Effector memory CD8-positive, alpha-beta T cell (primary cell): ENCODE measurements at regions not wholly inside any gene's neighbourhood (a gene's known extent, or its start where the extent isn't known, plus 50 kb on each side); places are given as distances from the start of the nearest gene placed in this dataset.

Experiments
- ATAC-seq: fragments of 150-1000 bp; cut with Tn5 transposase; replicated peaks from 2 replicates; pipeline ENCODE4 v1.10.0; 2021; ENCODE audit warnings: mild to moderate bottlenecking, moderate library complexity
- DNase-seq, 3 experiments: peaks; one replicate each; pipeline ENCODE4 v3.0.0; 2021
- H3K27ac Mint-ChIP-seq, 2 donors: one replicate each; pipeline ENCODE4 v1.8.0; 2022; ENCODE audit warnings: mild to moderate bottlenecking in 2 of 2, mixed read lengths in 2 of 2, moderate library complexity in 2 of 2
- H3K27me3 Mint-ChIP-seq, 2 donors: one replicate each; pipeline ENCODE4 v1.8.0; 2022; ENCODE audit warnings: mixed read lengths in 2 of 2
- H3K36me3 Mint-ChIP-seq: one replicate; pipeline ENCODE4 v1.8.0; 2022; ENCODE audit warnings: mild to moderate bottlenecking, moderate library complexity, mixed read lengths; ENCODE audit not compliant: insufficient read depth
- H3K4me1 Mint-ChIP-seq, 2 donors: one replicate each; pipeline ENCODE4 v1.8.0; 2022; ENCODE audit warnings: low read depth in 2 of 2, mixed read lengths in 2 of 2
- H3K4me3 Mint-ChIP-seq, 2 donors: one replicate each; pipeline ENCODE4 v1.8.0; 2022; ENCODE audit warnings: mild to moderate bottlenecking in 2 of 2, mixed read lengths in 2 of 2, moderate library complexity in 2 of 2
- H3K9me3 Mint-ChIP-seq, 2 donors: one replicate each; pipeline ENCODE4 v1.8.0; 2022; ENCODE audit warnings: mixed read lengths in 2 of 2

- Mint-ChIP-seq H3K9me3 (peaks cover 0 to 5% of the 10 kb centered on the region in 2 donors), H3K27ac (no peak overlapping the region), H3K27me3 (no peaks in the 10 kb centered on the region), H3K4me3 (no peak overlapping the region), H3K4me1 (no peaks in the 10 kb centered on the region), H3K36me3 (no peaks in the 10 kb centered on the region)
- ATAC-seq (no peak), DNase-seq (no peak)
Observed at GRCh38 chr2:146997488-146997887, 847.3 kb upstream of the ACVR2A start.

GRCh38 chr2:146994246-146994645 is 850.6 kb upstream of the ACVR2A start:
- ATAC-seq (no peak), DNase-seq (no peak)
- H3K9me3 Mint-ChIP-seq = peaks cover 0 to 4% of the 10 kb centered on the region in 2 donors
- no peaks in the 10 kb centered on the region for H3K4me1 Mint-ChIP-seq
- no peak overlapping the region for H3K4me3 Mint-ChIP-seq
- no peak overlapping the region for H3K27ac Mint-ChIP-seq
- H3K27me3 Mint-ChIP-seq = no peaks in the 10 kb centered on the region
- no peaks in the 10 kb centered on the region for H3K36me3 Mint-ChIP-seq

DNA sequence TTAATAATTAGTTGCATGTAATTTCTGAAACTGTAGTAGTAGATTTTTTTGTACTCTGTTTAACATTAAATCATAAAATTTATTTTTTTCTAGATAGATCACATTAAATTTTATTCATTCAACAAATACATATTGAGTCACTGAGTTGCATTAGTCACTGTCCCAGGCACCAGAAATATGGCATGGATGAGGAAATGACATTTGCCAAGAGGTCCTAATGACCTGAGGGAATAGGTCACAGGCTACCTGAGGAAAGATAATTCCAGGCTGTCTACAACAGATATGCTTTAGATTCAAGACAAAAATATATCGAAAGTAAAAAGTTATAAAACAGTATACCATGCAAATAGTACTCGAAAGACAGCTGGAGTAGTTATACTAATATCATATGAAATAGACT is 852.4 kb upstream of the ACVR2A start:
- no peak overlapping the region for H3K27ac Mint-ChIP-seq
- ATAC-seq = no peak
- H3K27me3 Mint-ChIP-seq = no peaks in the 10 kb centered on the region
- H3K36me3 Mint-ChIP-seq = no peaks in the 10 kb centered on the region
- DNase-seq = no peak
- H3K4me1 Mint-ChIP-seq = no peaks in the 10 kb centered on the region
- H3K4me3 Mint-ChIP-seq = no peak overlapping the region
- H3K9me3 Mint-ChIP-seq = peaks cover 0 to 2% of the 10 kb centered on the region in 2 donors

DNA sequence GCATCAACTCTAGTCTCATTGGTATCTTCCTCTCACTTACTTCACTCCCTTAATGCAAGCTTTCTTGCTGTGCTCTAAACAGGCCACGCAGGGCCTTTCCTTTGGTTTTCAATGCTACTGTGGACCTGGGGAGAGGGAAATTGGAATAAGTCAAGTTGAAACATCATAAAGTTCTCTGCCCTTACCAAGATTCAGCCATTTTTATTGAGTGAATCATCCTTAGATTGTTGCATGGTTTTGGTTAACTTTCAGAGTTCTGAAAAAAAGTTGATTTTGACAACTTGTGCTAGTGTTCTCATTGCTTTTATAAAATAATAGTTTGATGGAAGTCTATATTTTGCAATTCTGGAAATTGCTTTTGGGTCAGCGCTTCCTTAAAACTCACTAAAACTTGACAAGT is 852.8 kb upstream of the ACVR2A start:
- H3K9me3 Mint-ChIP-seq = peaks cover 0 to 2% of the 10 kb centered on the region in 2 donors
- no peak overlapping the region for H3K27ac Mint-ChIP-seq
- no peaks in the 10 kb centered on the region for H3K4me1 Mint-ChIP-seq
- H3K36me3 Mint-ChIP-seq = no peaks in the 10 kb centered on the region
- H3K27me3 Mint-ChIP-seq = no peaks in the 10 kb centered on the region
- ATAC-seq (no peak), DNase-seq (no peak)
- no peak overlapping the region for H3K4me3 Mint-ChIP-seq

GRCh38 chr2:146990311-146991054 is 854.3 kb upstream of the ACVR2A start:
- H3K4me3 Mint-ChIP-seq = no peak overlapping the region
- H3K9me3 Mint-ChIP-seq = peaks cover 0 to 2% of the 10 kb centered on the region in 2 donors
- ATAC-seq = no peak
- no peaks in the 10 kb centered on the region for H3K4me1 Mint-ChIP-seq
- H3K36me3 Mint-ChIP-seq = no peaks in the 10 kb centered on the region
- no peaks in the 10 kb centered on the region for H3K27me3 Mint-ChIP-seq
- H3K27ac Mint-ChIP-seq = no peak overlapping the region
- DNase-seq = no peak

DNA sequence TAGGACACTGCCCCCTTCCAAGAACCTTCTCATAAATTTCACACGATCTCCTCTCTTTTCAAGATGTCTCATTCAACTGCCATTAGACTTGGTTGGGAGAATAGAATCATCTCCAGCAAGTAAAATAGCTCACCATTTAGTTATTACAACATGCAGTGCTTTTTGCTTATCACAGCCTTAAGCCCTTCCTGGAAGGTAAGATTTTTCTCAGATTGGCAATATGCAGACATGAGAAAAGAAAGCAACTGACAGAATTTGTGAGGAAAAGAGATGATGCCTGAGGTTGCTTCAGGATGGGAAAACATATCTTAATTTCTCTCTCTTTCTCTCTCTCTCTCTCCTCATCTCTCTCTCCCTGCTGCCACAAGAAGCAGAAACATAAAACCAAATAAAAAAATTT is 855.1 kb upstream of the ACVR2A start:
- DNase-seq = no peak
- no peak for ATAC-seq
- H3K36me3 Mint-ChIP-seq = no peaks in the 10 kb centered on the region
- H3K27me3 Mint-ChIP-seq = no peaks in the 10 kb centered on the region
- no peaks in the 10 kb centered on the region for H3K4me1 Mint-ChIP-seq
- no peak overlapping the region for H3K27ac Mint-ChIP-seq
- H3K9me3 Mint-ChIP-seq = peaks cover 0 to 2% of the 10 kb centered on the region in 2 donors
- no peak overlapping the region for H3K4me3 Mint-ChIP-seq

- H3K27ac Mint-ChIP-seq = no peak overlapping the region
- H3K4me3 Mint-ChIP-seq = no peak overlapping the region
- H3K9me3 Mint-ChIP-seq = no peaks in the 10 kb centered on the region
- no peaks in the 10 kb centered on the region for H3K27me3 Mint-ChIP-seq
- no peaks in the 10 kb centered on the region for H3K36me3 Mint-ChIP-seq
- H3K4me1 Mint-ChIP-seq = no peaks in the 10 kb centered on the region
- DNase-seq (no peak), ATAC-seq (no peak)
Observed at GRCh38 chr2:146987996-146988395, 856.8 kb upstream of the ACVR2A start.

- Mint-ChIP-seq H3K27me3 (no peaks in the 10 kb centered on the region), H3K4me1 (no peaks in the 10 kb centered on the region), H3K9me3 (no peaks in the 10 kb centered on the region), H3K36me3 (no peaks in the 10 kb centered on the region), H3K27ac (no peak overlapping the region), H3K4me3 (no peak overlapping the region)
- ATAC-seq (no peak), DNase-seq (no peak)
Observed at GRCh38 chr2:146986161-146986560, 858.7 kb upstream of the ACVR2A start.

- Mint-ChIP-seq H3K4me1 (no peaks in the 10 kb centered on the region), H3K27me3 (no peaks in the 10 kb centered on the region), H3K4me3 (no peak overlapping the region), H3K36me3 (no peaks in the 10 kb centered on the region), H3K27ac (no peak overlapping the region), H3K9me3 (no peaks in the 10 kb centered on the region)
- DNase-seq (no peak), ATAC-seq (no peak)
Observed at GRCh38 chr2:146985753-146986152, 859.1 kb upstream of the ACVR2A start.

DNA sequence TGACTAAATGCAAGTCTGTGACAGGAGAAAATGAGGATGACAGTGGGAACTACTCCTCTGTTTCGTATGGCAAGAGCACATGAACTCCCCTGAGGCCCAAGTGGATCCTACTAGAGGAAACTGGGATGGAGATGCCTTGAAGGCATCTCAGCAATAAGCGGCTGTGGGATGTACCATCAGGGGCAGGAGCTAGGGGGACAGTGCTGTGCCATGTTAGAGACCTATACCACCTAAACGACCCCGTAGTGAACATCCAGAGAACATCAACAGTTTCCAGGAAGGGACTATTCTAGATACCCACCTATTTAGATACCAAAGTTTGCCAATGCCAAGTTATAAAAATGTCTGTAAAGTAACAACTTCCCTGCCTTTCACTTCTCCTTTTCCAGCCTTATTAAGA is 860.8 kb upstream of the ACVR2A start:
- H3K4me3 Mint-ChIP-seq = no peak overlapping the region
- no peak overlapping the region for H3K27ac Mint-ChIP-seq
- peaks cover 0 to 3% of the 10 kb centered on the region in 2 donors for H3K9me3 Mint-ChIP-seq
- no peaks in the 10 kb centered on the region for H3K36me3 Mint-ChIP-seq
- ATAC-seq = no peak
- DNase-seq = no peak
- H3K27me3 Mint-ChIP-seq = no peaks in the 10 kb centered on the region
- H3K4me1 Mint-ChIP-seq = no peaks in the 10 kb centered on the region

- Mint-ChIP-seq H3K9me3 (peaks cover 0 to 7% of the 10 kb centered on the region in 2 donors), H3K4me1 (no peaks in the 10 kb centered on the region), H3K4me3 (no peak overlapping the region), H3K27ac (no peak overlapping the region), H3K27me3 (no peaks in the 10 kb centered on the region), H3K36me3 (no peaks in the 10 kb centered on the region)
- no peak for DNase-seq
- ATAC-seq = no peak
Observed at GRCh38 chr2:146982393-146982846, 862.4 kb upstream of the ACVR2A start.

DNA sequence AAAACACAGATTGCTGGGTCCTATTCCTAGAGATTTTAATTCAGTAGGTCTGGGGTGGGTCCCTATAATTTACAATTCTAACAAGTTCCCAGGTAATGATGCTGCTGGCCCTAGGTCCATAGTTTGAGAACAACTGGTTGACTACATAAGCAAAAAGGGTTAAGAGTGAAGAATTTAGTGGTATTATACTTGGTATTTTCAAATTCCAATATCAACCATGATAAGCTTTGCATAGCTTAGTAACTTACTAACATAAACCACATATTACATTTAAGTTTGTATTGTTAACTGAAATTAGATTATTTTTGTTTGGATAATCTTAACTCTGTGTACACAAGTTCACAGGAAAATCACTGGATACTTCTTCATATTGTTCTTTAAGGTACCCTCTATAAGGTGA is 862.9 kb upstream of the ACVR2A start:
- peaks cover 0 to 7% of the 10 kb centered on the region in 2 donors for H3K9me3 Mint-ChIP-seq
- no peak for ATAC-seq
- H3K4me3 Mint-ChIP-seq = no peak overlapping the region
- H3K4me1 Mint-ChIP-seq = no peaks in the 10 kb centered on the region
- no peaks in the 10 kb centered on the region for H3K36me3 Mint-ChIP-seq
- H3K27ac Mint-ChIP-seq = no peak overlapping the region
- H3K27me3 Mint-ChIP-seq = no peaks in the 10 kb centered on the region
- DNase-seq = no peak

- no peaks in the 10 kb centered on the region for H3K36me3 Mint-ChIP-seq
- no peaks in the 10 kb centered on the region for H3K4me1 Mint-ChIP-seq
- no peak for ATAC-seq
- H3K9me3 Mint-ChIP-seq = peaks cover 0 to 7% of the 10 kb centered on the region in 2 donors
- no peak overlapping the region for H3K27ac Mint-ChIP-seq
- no peaks in the 10 kb centered on the region for H3K27me3 Mint-ChIP-seq
- no peak overlapping the region for H3K4me3 Mint-ChIP-seq
- DNase-seq = no peak
Observed at GRCh38 chr2:146979746-146980145, 865.1 kb upstream of the ACVR2A start.

DNA sequence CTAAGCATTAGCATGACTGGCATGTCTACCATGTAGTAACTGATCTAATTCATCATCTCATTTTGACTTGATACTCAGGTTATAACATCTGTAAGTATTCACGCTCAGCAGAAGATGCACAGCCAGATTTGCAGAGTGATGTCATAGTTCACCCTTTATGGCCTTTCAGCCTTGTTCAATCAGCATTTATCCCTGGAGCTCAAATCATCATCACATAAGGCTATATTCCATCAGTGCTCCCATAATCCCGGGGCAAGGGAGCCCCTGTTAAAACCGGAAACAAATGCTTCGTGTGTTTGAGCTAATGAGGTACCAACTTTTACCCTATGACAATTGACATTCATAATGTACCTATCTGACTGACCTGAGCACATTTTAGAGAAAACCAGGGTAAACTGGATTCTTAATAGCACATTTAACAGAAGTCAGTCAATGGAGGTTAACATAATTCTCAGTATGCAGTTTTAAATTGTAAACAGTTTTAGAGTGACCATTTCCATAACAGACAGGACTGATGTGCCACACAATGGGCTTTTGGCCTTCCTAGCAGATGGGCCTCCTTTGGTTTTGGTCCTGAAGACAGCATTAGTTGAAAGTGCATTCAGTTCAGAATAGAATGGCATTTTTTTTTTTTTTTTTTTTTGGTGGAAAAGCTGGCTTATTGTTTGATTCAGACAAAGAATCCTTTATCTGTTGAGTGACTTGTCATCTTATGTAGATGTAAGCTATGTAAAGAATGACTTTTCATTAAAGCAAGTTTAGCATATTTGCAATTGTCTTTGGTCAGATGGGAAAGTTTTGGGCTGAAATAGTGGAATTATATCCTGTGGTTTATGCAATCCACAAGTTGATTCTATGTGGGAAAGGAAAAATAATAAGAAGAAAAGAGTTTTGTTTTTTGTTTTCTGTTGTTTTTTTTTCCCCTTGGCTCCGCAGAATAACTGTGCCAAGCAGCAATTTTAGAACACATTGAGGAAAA is 866.0 kb upstream of the ACVR2A start:
- H3K4me1 Mint-ChIP-seq = no peaks in the 10 kb centered on the region
- H3K36me3 Mint-ChIP-seq = no peaks in the 10 kb centered on the region
- peaks cover 0 to 7% of the 10 kb centered on the region in 2 donors for H3K9me3 Mint-ChIP-seq
- no peaks in the 10 kb centered on the region for H3K27me3 Mint-ChIP-seq
- no peak overlapping the region for H3K27ac Mint-ChIP-seq
- DNase-seq (no peak), ATAC-seq (no peak)
- H3K4me3 Mint-ChIP-seq = no peak overlapping the region
